ENCODE measurements at regions not wholly inside any gene's neighbourhood (a gene's known extent, or its start where the extent isn't known, plus 50 kb on each side); places are given as distances from the start of the nearest gene placed in this dataset.

DNA sequence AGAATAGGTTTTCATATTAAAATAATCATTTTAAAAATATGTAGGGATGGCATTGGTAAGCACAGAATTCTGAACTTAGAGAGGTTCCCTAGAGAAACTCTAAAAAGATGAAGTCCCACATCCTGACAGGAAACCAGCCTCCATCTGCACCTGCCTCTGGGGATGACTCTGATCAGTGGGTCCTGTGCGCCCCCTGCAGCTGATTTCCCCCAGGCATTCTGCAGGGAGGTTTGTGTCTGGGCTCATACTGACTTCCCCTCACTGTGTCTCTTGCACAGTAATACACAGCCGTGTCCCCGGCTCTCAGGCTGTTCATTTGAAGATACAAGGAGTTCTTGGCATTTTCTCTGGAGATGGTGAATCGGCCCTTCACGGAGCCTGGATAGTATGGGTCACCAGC lies 602.9 kb downstream of the TMEM121 start:
- TF ChIP-seq GABPA (IDR thresholded peaks at IDR 0.05; ENCODE audit: low read depth), result no peak
- TF ChIP-seq, protein P1, sequence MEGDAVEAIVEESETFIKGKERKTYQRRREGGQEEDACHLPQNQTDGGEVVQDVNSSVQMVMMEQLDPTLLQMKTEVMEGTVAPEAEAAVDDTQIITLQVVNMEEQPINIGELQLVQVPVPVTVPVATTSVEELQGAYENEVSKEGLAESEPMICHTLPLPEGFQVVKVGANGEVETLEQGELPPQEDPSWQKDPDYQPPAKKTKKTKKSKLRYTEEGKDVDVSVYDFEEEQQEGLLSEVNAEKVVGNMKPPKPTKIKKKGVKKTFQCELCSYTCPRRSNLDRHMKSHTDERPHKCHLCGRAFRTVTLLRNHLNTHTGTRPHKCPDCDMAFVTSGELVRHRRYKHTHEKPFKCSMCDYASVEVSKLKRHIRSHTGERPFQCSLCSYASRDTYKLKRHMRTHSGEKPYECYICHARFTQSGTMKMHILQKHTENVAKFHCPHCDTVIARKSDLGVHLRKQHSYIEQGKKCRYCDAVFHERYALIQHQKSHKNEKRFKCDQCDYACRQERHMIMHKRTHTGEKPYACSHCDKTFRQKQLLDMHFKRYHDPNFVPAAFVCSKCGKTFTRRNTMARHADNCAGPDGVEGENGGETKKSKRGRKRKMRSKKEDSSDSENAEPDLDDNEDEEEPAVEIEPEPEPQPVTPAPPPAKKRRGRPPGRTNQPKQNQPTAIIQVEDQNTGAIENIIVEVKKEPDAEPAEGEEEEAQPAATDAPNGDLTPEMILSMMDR (IDR thresholded peaks at IDR 0.05; ENCODE audit: insufficient read depth, low read length), result no peak
